ENCODE measurements at regions not wholly inside any gene's neighbourhood (a gene's known extent, or its start where the extent isn't known, plus 50 kb on each side); places are given as distances from the start of the nearest gene placed in this dataset.

- no peaks in the 10 kb centered on the region for H3K9me3 ChIP-seq (replicated peaks; ENCODE audit: insufficient read depth, low read length)
- no peak overlapping the region for H3K9ac ChIP-seq (ENCODE audit: low read length)
- H3K79me2 ChIP-seq (ENCODE audit: low read length): no peaks in the 10 kb centered on the region
- no peaks in the 10 kb centered on the region for H3K9me2 ChIP-seq (replicated peaks; ENCODE audit: insufficient read depth, low read length)
- H3K27me3 ChIP-seq (replicated peaks; ENCODE audit: insufficient read depth, low read length): no peaks in the 10 kb centered on the region
- H3K4me3 ChIP-seq (ENCODE audit: low read length): no peak overlapping the region
- H3K27ac ChIP-seq (ENCODE audit: low read length): no peak overlapping the region
- TF ChIP-seq EZH2 (optimal IDR thresholded peaks at IDR 0.05; ENCODE audit: low read depth, low read length): no peak
- no peaks in the 10 kb centered on the region for H3K36me3 ChIP-seq (replicated peaks; ENCODE audit: insufficient read depth, low read length)
- H3K4me1 ChIP-seq (ENCODE audit: low read length): no peaks in the 10 kb centered on the region
- no peak overlapping the region for H2AFZ ChIP-seq (ENCODE audit: low read length)
- no peak overlapping the region for H3K4me2 ChIP-seq (ENCODE audit: low read depth, low read length)
- no peaks in the 10 kb centered on the region for H3F3A ChIP-seq (ENCODE audit: insufficient read depth, low read length)
- H4K20me1 ChIP-seq (ENCODE audit: insufficient read depth, low read length): no peaks in the 10 kb centered on the region
- DNase-seq: no peak
Observed at GRCh38 chr10:89975771-89976170, 274.4 kb downstream of the KIF20B start.

DNA sequence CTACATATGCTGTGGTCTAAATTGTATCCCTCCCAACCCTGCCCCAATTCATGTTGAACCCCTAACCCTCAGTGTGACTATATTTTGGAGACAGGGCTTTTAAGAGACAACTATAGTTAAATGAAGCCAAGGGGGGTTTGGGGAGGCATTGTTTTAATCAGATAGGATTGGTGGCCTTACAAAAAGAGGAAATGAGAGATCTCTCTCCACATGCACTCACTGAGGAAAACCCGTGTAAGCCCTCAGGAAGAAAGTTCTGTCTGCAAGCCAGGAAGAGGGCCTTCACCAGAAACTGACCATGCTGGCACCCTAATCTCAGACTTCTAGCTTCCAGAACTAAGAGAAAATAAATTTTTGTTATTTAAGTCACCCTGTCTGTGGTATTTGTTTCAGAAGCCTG is 276.7 kb downstream of the KIF20B start:
- DNase-seq: no peak

GRCh38 chr10:89979726-89980125 is 278.3 kb downstream of the KIF20B start:
- Histone ChIP-seq H3F3A (ENCODE audit: insufficient read depth, low read length) (no peaks in the 10 kb centered on the region), H3K9me2 (replicated peaks; ENCODE audit: insufficient read depth, low read length) (no peaks in the 10 kb centered on the region), H4K20me1 (ENCODE audit: insufficient read depth, low read length) (no peaks in the 10 kb centered on the region), H2AFZ (ENCODE audit: low read length) (no peak overlapping the region), H3K4me1 (ENCODE audit: low read length) (no peaks in the 10 kb centered on the region), H3K27me3 (replicated peaks; ENCODE audit: insufficient read depth, low read length) (no peaks in the 10 kb centered on the region), H3K27ac (ENCODE audit: low read length) (no peak overlapping the region), H3K4me3 (ENCODE audit: low read length) (no peak overlapping the region), H3K36me3 (replicated peaks; ENCODE audit: insufficient read depth, low read length) (no peaks in the 10 kb centered on the region), H3K9me3 (replicated peaks; ENCODE audit: insufficient read depth, low read length) (no peaks in the 10 kb centered on the region), H3K4me2 (ENCODE audit: low read depth, low read length) (no peak overlapping the region), H3K79me2 (ENCODE audit: low read length) (no peaks in the 10 kb centered on the region), H3K9ac (ENCODE audit: low read length) (no peak overlapping the region)
- DNase-seq: no peak
- no peak for TF ChIP-seq EZH2 (optimal IDR thresholded peaks at IDR 0.05; ENCODE audit: low read depth, low read length)

More for the DNA sequence above, 276.7 kb downstream of the KIF20B start:
- no peaks in the 10 kb centered on the region for H3F3A ChIP-seq (ENCODE audit: insufficient read depth, low read length)
- no peak overlapping the region for H3K4me2 ChIP-seq (ENCODE audit: low read depth, low read length)
- H3K36me3 ChIP-seq (replicated peaks; ENCODE audit: insufficient read depth, low read length): no peaks in the 10 kb centered on the region
- H4K20me1 ChIP-seq (ENCODE audit: insufficient read depth, low read length): no peaks in the 10 kb centered on the region
- H3K4me1 ChIP-seq (ENCODE audit: low read length): no peaks in the 10 kb centered on the region
- no peak overlapping the region for H2AFZ ChIP-seq (ENCODE audit: low read length)
- no peak overlapping the region for H3K4me3 ChIP-seq (ENCODE audit: low read length)
- H3K9me2 ChIP-seq (replicated peaks; ENCODE audit: insufficient read depth, low read length): no peaks in the 10 kb centered on the region
- H3K9ac ChIP-seq (ENCODE audit: low read length): no peak overlapping the region
- no peaks in the 10 kb centered on the region for H3K79me2 ChIP-seq (ENCODE audit: low read length)
- TF ChIP-seq EZH2phosphoT487 (IDR thresholded peaks at IDR 0.05; ENCODE audit: low read length): no peak
- H3K9me3 ChIP-seq (replicated peaks; ENCODE audit: insufficient read depth, low read length): no peaks in the 10 kb centered on the region
- no peak overlapping the region for H3K27ac ChIP-seq (ENCODE audit: low read length)
- H3K27me3 ChIP-seq (replicated peaks; ENCODE audit: insufficient read depth, low read length): no peaks in the 10 kb centered on the region

DNA sequence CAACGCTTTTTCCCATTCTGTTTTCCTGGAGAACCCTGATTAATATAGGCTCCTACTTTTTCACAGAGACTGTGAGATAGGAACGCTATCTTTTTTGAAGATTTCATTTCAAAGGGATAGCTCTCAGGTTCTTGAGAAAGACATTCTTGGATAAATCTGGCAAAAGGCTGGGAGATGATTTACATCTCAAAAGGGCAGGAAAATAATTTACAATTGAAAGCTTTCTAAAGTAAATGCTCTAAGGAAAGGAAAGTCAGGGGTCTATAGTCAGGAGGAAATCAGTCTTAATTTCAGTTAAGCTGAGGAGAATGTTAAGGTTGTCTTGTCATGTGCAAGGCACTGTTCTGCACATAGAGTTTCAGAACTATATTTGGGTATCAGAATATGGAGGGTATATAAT is 278.8 kb downstream of the KIF20B start:
- Histone ChIP-seq H3K9ac (ENCODE audit: low read length) (no peak overlapping the region), H2AFZ (ENCODE audit: low read length) (no peak overlapping the region), H3K4me3 (ENCODE audit: low read length) (no peak overlapping the region), H3K4me2 (ENCODE audit: low read depth, low read length) (no peak overlapping the region), H3K36me3 (replicated peaks; ENCODE audit: insufficient read depth, low read length) (no peaks in the 10 kb centered on the region), H3K27me3 (replicated peaks; ENCODE audit: insufficient read depth, low read length) (no peaks in the 10 kb centered on the region), H3K79me2 (ENCODE audit: low read length) (no peaks in the 10 kb centered on the region), H4K20me1 (ENCODE audit: insufficient read depth, low read length) (no peaks in the 10 kb centered on the region), H3F3A (ENCODE audit: insufficient read depth, low read length) (no peaks in the 10 kb centered on the region), H3K9me3 (replicated peaks; ENCODE audit: insufficient read depth, low read length) (no peaks in the 10 kb centered on the region), H3K9me2 (replicated peaks; ENCODE audit: insufficient read depth, low read length) (no peaks in the 10 kb centered on the region), H3K27ac (ENCODE audit: low read length) (no peak overlapping the region), H3K4me1 (ENCODE audit: low read length) (no peaks in the 10 kb centered on the region)
- no peak for TF ChIP-seq EZH2phosphoT487 (IDR thresholded peaks at IDR 0.05; ENCODE audit: low read length)
- no peak for TF ChIP-seq CTCF (IDR thresholded peaks at IDR 0.05; ENCODE audit: low read length)
- no peak for TF ChIP-seq EZH2 (optimal IDR thresholded peaks at IDR 0.05; ENCODE audit: low read depth, low read length)
- no peak for DNase-seq

DNA sequence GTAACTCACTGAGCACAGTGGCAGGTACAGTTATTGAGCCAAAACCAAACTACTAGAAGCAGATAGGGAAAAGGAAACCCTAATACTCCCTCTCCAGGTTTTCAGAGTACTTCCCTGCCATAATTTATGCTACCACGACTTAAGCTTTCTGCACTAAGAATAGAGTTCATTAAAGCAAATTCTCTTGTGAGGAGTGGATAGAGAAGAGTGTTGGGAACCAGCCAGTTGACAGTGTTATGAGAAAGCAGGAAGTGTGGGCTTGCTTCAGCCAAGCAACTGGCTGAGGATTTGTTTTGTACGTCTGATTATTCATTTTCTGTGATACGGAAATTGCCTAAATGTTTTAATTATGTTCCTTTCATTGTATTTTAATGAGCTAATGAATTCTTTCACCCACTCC is 280.5 kb downstream of the KIF20B start:
- H3K4me2 ChIP-seq (ENCODE audit: low read depth, low read length): no peak overlapping the region
- no peak overlapping the region for H2AFZ ChIP-seq (ENCODE audit: low read length)
- no peak overlapping the region for H3K9ac ChIP-seq (ENCODE audit: low read length)
- H3K27me3 ChIP-seq (replicated peaks; ENCODE audit: insufficient read depth, low read length): no peaks in the 10 kb centered on the region
- no peak overlapping the region for H3K4me3 ChIP-seq (ENCODE audit: low read length)
- no peak for DNase-seq
- H3K4me1 ChIP-seq (ENCODE audit: low read length): no peaks in the 10 kb centered on the region
- no peaks in the 10 kb centered on the region for H3K36me3 ChIP-seq (replicated peaks; ENCODE audit: insufficient read depth, low read length)
- H3K9me3 ChIP-seq (replicated peaks; ENCODE audit: insufficient read depth, low read length): no peaks in the 10 kb centered on the region
- no peaks in the 10 kb centered on the region for H3K9me2 ChIP-seq (replicated peaks; ENCODE audit: insufficient read depth, low read length)
- H3K27ac ChIP-seq (ENCODE audit: low read length): no peak overlapping the region
- no peaks in the 10 kb centered on the region for H4K20me1 ChIP-seq (ENCODE audit: insufficient read depth, low read length)
- H3F3A ChIP-seq (ENCODE audit: insufficient read depth, low read length): no peaks in the 10 kb centered on the region
- TF ChIP-seq EZH2phosphoT487 (IDR thresholded peaks at IDR 0.05; ENCODE audit: low read length) (no peak), EZH2 (optimal IDR thresholded peaks at IDR 0.05; ENCODE audit: low read depth, low read length) (no peak), CTCF (IDR thresholded peaks at IDR 0.05; ENCODE audit: low read length) (no peak)
- H3K79me2 ChIP-seq (ENCODE audit: low read length): no peaks in the 10 kb centered on the region

Data from MM.1S (cell line).